HG03457 (cell line): ENCODE measurements at regions not wholly inside any gene's neighbourhood (a gene's known extent, or its start where the extent isn't known, plus 50 kb on each side); places are given as distances from the start of the nearest gene placed in this dataset.
"Not testable (repeated sequence)": the region's sequence is repeated elsewhere in the genome, so short reads cannot be mapped to it uniquely, and the experiment has no call there.

ENCODE experiments used
- ATAC-seq: cut with Tn5 transposase; IDR thresholded peaks from one replicate; pipeline ENCODE4 v1.9.1; 2021; ENCODE audit warnings: moderate number of reproducible peaks; ENCODE audit not compliant: unreplicated experiment

- ATAC-seq, result no peak
Observed at GRCh38 chr10:52477305-52477704, 163.2 kb downstream of the DKK1 start.

GRCh38 chr10:52479567-52479966 lies 165.5 kb downstream of the DKK1 start:
- ATAC-seq, result no peak

GRCh38 chr10:52481986-52482555 lies 168.0 kb downstream of the DKK1 start:
- no peak for ATAC-seq

- no peak for ATAC-seq
Observed at GRCh38 chr10:52483587-52483986, 169.5 kb downstream of the DKK1 start.

GRCh38 chr10:52484206-52485065 lies 170.4 kb downstream of the DKK1 start:
- no peak for ATAC-seq

GRCh38 chr10:52485462-52485861 lies 171.4 kb downstream of the DKK1 start:
- no peak for ATAC-seq

- no peak for ATAC-seq
Observed at GRCh38 chr10:52486840-52487611, 172.9 kb downstream of the DKK1 start.

- no peak for ATAC-seq
Observed at GRCh38 chr10:52488606-52489485, 174.8 kb downstream of the DKK1 start.

GRCh38 chr10:52491246-52491995 lies 177.3 kb downstream of the DKK1 start:
- no peak for ATAC-seq

- ATAC-seq, result no peak
Observed at GRCh38 chr10:52499281-52499680, 185.2 kb downstream of the DKK1 start.

GRCh38 chr10:52500476-52500875 lies 186.4 kb downstream of the DKK1 start:
- ATAC-seq, result no peak

- no peak for ATAC-seq
Observed at GRCh38 chr10:52502237-52502636, 188.2 kb downstream of the DKK1 start.

- ATAC-seq, result not testable (repeated sequence)
Observed at GRCh38 chr10:52505341-52505740, 191.3 kb downstream of the DKK1 start.

GRCh38 chr10:52514481-52514880 lies 200.4 kb downstream of the DKK1 start:
- ATAC-seq, result no peak

- no peak for ATAC-seq
Observed at GRCh38 chr10:52517012-52517411, 202.9 kb downstream of the DKK1 start.

- ATAC-seq, result no peak
Observed at GRCh38 chr10:52523696-52524095, 209.6 kb downstream of the DKK1 start.

- ATAC-seq, result no peak
Observed at GRCh38 chr10:52525761-52526160, 211.7 kb downstream of the DKK1 start.

- no peak for ATAC-seq
Observed at GRCh38 chr10:52526251-52526823, 212.3 kb downstream of the DKK1 start.

- no peak for ATAC-seq
Observed at GRCh38 chr10:52532650-52533290, 218.7 kb downstream of the DKK1 start.
